GM21381 (cell line): ENCODE measurements at regions not wholly inside any gene's neighbourhood (a gene's known extent, or its start where the extent isn't known, plus 50 kb on each side); places are given as distances from the start of the nearest gene placed in this dataset.

Source experiments
- ATAC-seq: cut with Tn5 transposase; IDR thresholded peaks from one replicate; pipeline ENCODE4 v1.9.1; 2021; ENCODE audit warnings: mild to moderate bottlenecking, moderate library complexity; ENCODE audit not compliant: unreplicated experiment

DNA sequence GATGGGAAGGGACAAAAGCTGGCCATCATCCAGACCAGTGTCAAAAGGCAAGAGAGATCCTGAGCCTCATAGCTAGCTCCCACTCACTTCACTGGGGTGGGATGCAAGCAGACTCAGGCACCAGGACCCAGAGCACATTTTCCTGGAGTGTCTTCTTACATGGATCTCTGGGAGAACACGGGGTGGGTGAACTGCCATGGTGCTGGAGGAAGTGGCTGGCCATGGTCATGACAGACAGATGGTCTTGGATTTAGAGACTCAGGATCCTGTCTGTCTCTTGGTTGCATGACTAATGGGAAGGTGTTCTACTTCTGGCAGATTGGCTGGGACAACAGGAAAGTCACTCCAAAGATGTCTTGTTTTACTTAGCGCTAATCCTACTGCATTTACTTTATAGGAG is 311.5 kb downstream of the ATP23 start:
- ATAC-seq = no peak

DNA sequence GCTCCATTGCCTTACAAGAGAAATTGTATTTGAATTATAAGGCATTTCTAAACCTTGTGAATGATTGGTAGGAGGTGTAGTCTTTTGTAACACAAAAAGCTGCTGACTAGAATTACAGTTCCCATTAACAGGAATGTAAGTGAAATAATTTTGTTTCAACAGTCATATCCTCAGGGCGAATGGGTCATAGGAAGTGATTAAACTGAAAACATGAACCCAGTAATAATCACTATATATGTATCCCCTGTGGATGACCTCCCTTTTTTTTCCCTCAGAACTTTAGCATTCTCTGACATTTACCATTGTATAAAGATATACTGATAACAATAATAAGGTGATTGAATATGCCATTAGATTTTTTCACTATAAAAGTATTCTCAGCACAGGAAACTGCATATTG is 312.3 kb downstream of the ATP23 start:
- no peak for ATAC-seq

GRCh38 chr12:58254463-58255100 is 313.2 kb downstream of the ATP23 start:
- no peak for ATAC-seq

GRCh38 chr12:58262796-58263195 is 321.4 kb downstream of the ATP23 start:
- no peak for ATAC-seq

GRCh38 chr12:58263816-58264215 is 322.4 kb downstream of the ATP23 start:
- ATAC-seq = no peak

DNA sequence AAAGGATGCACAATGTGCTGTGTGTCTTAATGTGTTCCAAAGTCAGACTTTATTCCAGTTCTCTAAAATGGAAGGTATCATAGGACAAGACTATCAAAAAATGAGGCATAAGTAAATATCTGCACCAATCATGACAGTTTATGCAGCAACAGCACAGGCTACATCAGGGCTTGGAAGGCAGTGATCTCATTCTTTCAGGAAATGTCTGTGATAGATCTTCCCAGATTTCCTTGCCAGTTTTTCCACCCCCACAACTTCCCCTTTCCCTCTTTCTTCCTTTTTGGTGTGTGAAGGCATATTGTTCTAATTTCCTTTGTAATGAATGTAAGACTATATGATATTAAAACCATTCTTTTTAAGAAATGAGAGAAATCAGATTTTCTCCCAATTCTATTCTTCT is 326.7 kb downstream of the ATP23 start:
- no peak for ATAC-seq

DNA sequence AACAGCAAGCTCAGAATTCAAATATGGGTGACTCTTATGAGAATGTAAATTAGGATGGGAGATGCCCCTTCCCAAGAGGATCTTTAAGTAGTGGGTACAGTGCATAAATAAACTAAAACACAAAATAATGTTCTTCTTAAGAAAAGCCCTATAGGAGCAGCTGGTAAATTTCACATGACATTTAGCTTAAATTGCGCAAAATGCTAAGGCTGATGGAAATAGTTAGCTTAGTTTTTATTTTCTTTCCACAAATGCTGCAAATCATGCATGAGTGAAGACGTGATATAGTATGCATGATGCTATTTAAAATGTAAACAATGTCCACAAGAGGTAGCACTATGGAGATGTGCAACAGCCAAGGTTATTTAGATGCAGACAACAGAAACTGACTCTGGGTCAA is 328.1 kb downstream of the ATP23 start:
- ATAC-seq = no peak

GRCh38 chr12:58270966-58271705 is 329.8 kb downstream of the ATP23 start:
- ATAC-seq = no peak

DNA sequence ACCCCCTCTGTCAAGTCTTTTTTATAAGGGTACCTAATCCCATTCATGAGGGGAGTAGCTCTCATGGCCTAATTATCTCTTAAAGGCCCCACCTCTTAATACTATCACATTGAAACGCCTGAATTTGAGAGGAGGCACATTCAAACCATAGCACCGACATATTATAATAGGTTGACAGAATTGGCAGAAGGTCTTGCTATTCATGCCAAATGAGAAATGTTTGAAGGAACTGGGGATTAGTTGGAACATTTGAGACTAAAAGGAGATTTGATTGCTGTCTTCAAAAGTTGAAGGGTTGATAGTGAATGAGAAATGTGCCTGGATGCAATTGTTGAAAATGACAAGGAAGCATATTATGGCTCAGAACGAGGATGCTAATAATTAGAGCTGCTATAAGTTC is 331.1 kb downstream of the ATP23 start:
- ATAC-seq = no peak

GRCh38 chr12:58277231-58277630 is 335.9 kb downstream of the ATP23 start:
- no peak for ATAC-seq

DNA sequence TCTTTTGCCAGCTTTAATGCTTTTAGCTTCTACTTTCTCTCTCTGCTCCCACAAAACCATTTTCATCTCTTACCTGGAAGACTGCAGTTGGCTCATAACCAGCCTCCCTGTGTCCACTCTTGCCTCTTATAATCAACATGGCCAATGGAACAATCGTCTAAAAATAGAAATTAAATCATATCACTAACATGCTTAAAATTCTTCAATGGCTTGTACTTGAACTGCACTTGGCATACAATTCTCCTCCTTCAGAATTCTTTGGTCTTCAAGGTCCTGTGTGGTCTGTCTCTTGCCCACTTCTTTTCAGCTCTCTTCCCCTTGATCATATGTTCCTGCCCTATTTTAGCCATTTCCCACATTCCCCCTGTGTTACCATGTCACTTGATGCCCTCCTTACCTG is 342.2 kb downstream of the ATP23 start:
- ATAC-seq = no peak

DNA sequence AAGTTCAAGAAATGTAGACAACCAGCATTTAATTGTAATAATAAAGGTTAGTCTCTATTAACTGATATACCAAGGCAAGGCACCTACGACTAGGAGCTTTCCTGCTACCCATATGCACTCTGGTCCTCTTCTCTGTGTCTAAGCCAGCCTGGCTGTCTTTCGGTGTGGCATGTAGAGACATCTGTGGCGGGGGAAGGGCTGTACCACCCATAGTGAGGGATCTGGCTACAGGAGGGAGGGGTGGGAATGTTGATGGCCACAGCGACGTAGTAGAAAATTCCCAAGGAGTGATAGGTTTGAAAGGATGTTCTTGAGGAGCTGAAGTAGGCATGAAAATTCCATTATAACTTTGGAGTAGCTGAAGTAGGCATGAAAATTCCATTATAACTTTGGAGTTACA is 344.2 kb downstream of the ATP23 start:
- no peak for ATAC-seq

DNA sequence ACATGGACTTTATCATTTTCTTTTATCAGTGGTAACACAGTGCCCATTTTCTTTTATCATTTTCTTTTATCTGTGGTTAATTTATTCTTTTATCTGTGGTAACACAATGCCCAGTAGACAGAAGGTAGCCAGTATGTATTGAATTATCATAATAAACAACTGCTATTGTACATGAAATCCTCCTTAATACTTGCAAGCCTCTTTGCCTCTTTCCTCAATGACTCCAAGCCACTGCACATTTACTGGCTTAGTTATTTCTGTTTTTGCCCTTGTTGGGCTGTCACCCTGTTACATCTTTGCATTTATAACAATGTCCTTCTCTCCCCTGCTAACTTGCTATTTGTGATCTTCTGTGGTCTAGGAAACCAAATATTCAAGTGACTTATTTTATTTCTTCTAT is 345.0 kb downstream of the ATP23 start:
- ATAC-seq = no peak

- ATAC-seq = no peak
These were observed 346.8 kb downstream of the ATP23 start for GRCh38 chr12:58288190-58288589.

- ATAC-seq = no peak
These were observed 349.7 kb downstream of the ATP23 start for GRCh38 chr12:58291106-58291505.

- no peak for ATAC-seq
These were observed 352.1 kb downstream of the ATP23 start for GRCh38 chr12:58293308-58293982.

GRCh38 chr12:58295268-58295667 is 353.9 kb downstream of the ATP23 start:
- no peak for ATAC-seq

DNA sequence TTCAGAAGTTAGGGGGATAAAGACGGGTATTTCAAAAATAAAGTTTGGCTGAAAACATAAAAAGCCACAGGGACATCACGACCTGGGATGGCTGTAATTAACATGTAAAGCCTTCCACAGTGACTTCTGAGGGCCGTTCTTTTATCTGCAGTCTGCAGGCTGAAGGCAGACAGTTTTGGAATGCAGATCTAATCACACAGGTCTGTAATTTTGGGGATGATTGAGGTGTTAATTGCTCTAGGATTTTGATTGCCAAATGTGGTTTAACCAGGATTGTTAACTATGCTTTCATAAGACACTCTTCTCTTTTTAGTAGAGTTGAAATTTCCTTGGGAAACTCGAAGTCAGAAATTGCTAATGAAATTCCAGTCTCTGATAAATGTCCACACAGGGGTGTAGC is 355.5 kb downstream of the ATP23 start:
- no peak for ATAC-seq

GRCh38 chr12:58298803-58299202 is 357.4 kb downstream of the ATP23 start:
- ATAC-seq = no peak

DNA sequence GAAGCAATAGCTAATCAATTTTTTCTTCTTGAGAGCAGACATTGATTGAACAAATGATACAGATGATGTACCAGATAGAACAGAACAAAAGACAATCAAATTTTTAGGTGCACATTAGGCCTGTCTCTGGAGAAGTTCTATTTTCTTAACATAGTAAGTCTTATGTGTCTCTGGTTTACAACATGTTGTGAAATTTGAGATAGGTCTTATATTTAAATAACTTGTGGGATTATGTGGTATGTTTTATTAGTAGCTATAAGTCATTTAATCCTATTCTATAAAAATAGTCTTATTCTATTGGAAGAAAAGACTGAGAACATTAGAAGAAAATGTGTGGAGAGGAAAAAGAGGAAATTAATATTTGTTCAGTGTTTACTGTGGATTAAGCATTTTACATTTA is 358.0 kb downstream of the ATP23 start:
- no peak for ATAC-seq

DNA sequence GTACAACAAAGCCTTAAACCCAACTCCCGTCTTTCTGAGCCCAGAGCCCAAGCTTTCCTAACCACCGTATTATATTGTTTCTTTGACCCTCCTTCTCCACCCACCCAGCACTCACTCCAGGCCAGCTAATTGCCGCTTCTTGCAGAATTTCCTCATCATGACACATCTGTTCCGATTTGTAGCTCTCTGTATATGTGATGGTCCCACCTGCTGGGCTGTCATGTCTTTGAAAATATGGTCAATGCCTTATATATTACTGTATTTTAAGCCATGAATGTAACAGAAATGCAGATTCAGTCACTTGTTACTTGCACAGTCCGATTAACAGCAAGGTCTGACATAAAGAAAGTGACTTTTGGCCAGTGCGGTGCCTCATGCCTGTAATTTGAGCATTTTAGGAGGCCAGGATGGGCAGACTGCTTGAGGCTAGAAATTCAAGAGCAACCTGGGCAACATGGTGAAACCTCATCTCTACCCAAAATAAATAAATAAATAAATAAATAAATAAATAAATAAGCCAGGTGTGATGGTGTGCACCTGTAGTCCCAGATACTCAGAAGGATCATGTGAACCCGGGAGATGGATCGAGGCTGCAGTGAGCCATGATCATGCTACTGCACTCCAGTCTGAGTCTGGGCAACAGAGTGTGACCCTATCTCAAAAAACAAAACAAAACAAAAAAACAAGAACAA is 359.8 kb downstream of the ATP23 start:
- ATAC-seq = no peak

GRCh38 chr12:58301730-58302122 is 360.4 kb downstream of the ATP23 start:
- no peak for ATAC-seq
